ENCODE measurements at regions not wholly inside any gene's neighbourhood (a gene's known extent, or its start where the extent isn't known, plus 50 kb on each side); places are given as distances from the start of the nearest gene placed in this dataset.

DNA sequence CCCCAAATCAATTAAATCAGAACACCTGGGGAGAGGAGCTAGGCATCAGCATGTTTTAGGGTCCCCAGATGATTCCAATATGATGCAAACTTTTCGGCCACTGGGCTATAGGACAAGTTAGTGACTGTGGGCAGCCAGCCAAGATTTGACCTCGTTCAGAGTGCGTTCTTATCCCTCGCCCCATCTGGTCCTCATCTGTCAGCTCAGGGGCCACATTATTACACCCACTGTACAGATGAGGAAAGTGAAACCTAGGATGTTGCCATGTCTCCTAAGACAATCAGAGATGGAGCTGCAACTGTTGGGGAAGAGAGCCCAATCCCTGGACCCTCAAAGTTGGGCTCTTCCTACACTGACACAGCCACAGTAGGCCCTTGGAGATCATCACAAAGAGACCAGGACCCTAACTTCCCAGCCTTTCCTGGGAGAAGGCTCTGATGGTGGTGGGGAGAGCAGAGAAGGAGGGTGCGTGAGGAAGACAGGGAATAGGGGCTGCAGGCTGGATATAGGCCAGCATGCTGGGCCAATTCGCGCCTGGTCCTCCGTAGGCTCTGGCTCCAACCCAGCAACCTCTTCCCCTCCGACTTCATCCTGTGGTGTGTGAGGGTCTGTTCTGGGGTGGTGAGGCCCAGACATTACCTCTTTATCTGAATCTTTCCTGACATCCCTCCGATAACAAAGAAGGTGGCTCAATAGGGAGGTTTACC is 109.4 kb upstream of the ZMIZ1 start:
- no peak for DNase-seq

GRCh38 chr10:78959924-78960285 is 108.9 kb upstream of the ZMIZ1 start:
- no peak for DNase-seq

- DNase-seq, result peak; percentile 88 to 90 (median 90)
Observed at GRCh38 chr10:78960316-78960800, 108.4 kb upstream of the ZMIZ1 start.

DNA sequence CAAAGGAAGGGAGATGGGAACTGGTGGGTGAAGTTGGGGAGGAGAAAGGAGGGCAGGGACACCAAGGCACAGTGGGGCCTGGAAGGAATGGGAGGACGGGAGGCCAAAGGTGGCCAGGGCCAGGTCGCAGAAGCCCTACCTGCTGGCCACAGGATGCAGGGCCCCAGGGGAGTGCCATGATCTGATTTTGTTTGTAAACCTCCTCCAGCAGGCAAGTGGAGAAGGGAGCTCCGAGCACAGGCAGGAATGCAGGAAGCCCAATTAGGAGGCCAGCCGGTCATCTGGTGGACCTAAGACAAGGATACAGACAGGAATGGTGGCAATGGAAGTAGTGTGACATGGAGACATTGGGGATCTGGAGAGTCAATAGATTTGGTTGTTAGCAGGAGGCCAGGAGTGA is 107.0 kb upstream of the ZMIZ1 start:
- DNase-seq, result no peak

GRCh38 chr10:78963074-78964034 is 105.4 kb upstream of the ZMIZ1 start:
- DNase-seq, result no peak

GRCh38 chr10:78964274-78964951 is 104.4 kb upstream of the ZMIZ1 start:
- no peak for DNase-seq

- no peak for DNase-seq
Observed at GRCh38 chr10:78964952-78965633, 103.7 kb upstream of the ZMIZ1 start.

- DNase-seq, result no peak
Observed at GRCh38 chr10:78966182-78966787, 102.5 kb upstream of the ZMIZ1 start.

DNA sequence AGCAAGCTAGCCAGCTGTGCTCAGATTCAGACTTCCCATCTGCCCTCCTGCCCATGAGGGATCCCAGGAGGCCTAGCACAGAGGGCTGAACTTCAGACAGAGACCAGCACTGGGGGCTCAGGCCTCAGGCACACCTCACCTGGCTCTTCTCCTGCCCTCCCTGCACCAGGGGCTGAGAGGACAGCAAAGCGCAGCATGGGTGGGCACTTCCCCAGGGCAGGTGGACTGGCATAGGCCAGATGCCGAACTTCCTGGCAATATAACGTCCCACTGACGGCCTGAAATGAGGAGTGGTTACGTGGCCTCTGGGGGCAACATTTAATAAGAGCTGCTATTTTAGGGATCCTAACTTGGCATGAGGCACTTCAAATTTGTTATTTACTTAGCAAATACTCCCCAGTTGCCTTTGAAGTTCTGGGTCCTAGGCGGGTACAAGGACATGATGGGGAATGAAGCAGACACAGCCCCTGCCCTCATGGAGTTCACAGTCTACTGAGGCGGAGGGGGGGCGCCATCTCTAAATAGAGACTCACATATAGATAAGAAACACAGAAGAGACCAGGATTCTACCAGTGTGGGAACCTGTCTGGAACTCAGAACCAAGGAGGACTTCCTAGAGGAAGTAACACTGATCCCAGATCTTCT is 101.8 kb upstream of the ZMIZ1 start:
- DNase-seq, result no peak

DNA sequence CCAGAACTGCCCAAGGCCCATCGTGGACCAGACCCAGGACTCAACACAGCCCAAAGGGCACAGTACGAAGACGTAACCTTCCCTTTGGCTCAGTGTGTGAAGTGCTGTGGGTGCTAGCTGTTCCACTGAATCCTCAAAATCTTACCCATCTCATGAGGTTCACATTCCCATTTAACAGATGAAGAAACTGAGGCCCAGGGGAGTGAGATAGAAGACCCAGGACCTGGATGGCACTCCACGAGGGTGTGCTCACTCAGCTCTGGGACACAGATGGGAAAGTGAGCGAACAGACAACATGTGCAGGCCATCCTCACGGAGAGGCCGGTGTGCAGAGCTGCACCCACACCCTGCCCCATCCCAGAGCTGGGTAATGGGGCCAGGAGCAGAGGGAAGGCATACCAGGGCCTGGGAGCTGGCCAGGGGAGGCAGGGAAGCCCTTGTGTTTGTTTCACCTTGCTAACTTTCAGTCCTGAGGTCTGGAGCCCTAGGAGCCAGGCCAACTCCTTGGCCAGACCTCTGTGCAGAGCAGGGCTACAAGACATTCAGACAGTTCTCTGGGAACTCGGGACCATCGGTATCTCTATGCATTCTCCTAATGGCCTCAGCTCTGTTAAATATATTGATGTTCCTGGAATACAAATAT is 100.3 kb upstream of the ZMIZ1 start:
- DNase-seq, result no peak

- DNase-seq, result peak in 2 of 3 donors; percentile 19 to 27
Observed at GRCh38 chr10:78968943-78969342, 99.8 kb upstream of the ZMIZ1 start.

GRCh38 chr10:78969719-78970118 is 99.0 kb upstream of the ZMIZ1 start:
- DNase-seq, result no peak

GRCh38 chr10:78970261-78970660 is 98.5 kb upstream of the ZMIZ1 start:
- DNase-seq, result no peak

DNA sequence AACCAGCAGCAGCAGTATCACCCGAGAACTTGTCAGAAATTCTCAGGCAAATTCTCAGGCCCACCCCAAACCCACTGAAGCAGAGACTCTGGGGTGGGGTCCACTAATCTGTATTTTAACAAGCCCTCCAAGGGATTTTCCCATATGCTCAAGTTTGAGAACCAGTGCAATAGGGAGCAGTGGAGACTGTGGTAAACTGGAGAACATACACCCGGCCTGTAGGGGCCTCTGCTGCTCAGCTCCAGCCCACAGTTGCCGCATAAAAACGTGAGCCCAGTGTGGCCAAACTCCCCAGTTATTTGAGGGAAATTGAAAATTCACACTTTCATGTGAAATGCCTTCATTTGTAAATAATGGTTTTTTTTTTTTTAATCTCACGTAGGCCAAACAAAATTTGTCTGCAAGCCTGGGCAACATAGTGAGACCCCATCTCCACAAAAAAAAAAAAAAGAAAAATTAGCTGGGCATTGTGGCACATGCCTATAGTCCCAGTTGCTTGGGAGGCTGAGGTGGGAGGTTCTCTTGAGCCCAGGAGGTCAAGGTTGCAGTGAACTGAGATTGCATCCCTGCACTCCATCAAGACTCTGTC is 97.6 kb upstream of the ZMIZ1 start:
- DNase-seq, result peak in 2 of 3 donors; percentile 27 to 40

DNA sequence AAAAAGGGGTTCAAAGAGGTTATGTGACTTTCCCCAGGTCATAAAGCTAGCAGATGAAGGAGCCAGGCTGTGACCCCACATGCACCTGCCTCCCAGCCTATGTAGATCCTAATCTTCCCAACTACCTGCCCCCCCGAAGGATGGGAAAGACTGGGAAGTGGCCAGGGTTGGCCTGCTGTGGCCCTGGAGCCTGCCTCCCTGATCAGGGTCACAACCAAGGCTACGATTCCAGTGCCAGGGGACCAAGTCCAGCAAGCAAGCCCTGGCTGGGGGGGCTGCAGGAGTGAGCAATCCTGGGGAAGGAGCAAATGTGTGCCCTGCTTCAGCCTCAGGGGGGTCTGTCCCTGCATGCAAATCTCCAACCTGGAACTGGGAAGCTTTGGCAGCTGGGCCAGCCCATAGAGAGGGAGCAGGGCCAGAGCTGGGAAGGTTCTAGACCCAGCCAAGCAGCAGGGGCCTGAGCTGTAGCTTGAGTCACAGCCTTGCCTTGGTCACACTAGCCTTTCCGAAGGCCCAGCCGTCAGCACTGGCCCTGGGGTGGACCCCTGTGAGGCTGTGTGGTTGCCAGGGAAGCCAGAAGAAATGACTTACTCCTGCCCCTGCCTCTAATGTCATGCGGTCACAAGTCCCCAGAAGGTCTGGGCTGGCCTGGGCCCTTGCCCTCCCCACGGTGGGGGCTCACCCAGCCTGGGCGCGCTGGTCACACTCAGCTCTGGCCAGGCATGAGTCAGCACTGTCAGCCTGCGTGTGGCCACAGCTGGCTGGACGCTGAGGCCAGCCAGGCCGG is 96.4 kb upstream of the ZMIZ1 start:
- DNase-seq, result peak; percentile 81 to 91 (median 91)

DNA sequence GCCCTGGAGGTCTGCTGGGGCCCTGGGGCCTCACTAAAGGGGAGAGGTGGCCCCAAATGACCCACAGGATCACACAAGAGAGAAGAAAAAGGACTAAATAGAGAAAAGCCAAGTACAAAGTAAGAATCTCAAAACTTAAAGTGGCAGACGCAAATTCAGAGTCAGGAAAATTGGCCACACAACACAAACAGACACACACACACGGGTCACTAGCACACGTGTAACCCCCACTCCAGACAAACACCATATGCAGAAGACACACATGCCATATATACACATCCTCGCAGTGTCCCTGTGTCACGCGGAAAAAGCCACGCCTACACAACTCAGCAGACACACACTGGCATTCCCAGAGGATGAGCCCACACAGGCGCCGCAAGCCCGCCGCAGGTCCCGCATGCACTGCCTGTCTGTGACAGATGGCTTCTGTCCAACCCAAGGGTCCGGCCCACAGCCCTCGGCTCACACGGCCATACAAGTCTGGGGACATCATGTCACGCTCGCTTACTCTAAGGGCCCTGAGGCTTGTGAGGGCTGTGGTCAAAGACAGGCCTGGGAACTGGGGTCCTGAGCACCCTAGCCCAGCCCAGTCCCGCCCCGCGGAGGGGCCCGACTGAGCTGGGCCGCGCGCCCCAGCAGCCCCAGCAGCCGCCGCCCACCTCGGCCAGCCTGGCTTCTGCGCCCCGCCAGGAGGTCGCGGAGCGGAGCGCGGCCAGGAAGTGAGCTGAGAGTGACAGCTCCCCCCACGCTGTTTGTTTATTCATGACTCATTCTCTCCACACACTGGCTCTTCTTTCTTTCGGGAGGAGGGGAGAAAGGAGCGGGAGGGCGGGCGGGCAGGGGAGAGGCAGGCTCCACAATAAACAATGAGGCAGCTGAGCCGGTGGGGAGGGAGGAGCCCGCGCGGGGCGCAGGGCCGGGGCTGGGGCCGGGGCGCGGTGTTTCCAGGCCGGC is 95.5 kb upstream of the ZMIZ1 start:
- peak; percentile 93 to 94 (median 93) for DNase-seq

DNA sequence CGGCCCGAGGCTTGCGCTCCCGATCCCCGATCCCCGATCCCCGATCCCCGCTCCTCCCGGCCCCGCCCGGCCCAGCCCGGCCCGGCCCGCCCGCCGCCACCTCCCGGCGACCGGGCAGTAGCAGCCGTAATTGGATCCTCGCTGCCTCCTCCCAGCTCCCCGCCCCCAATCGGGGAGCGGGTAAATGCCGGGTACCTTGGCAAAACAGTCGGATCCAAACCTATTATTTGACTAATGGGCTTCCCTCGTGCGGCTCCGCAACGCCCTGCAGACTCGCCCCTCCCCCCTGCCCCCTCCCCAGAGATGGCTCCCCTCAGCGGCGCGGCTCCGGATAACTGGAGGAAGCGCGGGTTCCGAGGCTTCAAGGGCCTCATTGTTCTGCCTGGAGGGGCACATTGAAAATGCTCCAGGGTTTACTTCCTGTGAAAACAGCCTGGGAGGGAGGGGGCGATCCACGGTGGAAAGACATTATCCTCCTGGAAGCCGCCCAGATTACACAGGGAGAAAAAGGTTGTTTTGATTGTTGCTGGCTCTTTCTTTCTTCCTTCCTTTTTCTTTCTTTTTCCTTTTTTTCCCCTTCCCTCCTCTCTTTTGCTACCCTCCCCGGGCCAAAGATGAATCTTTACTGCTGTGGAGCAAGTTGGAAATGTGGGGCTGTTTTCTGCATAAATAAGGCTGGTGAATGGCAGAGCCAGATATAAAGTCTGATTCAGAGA is 94.7 kb upstream of the ZMIZ1 start:
- no peak for DNase-seq

All from suppressor macrophage treated with lipopolysaccharide for 1 hour (primary cell).